Activated T-helper 9 cell treated with anti-CD3 and anti-CD28 coated beads, Interleukin-2, amount 50 U/mL, for 16 hours (primary cell): ENCODE measurements at regions not wholly inside any gene's neighbourhood (a gene's known extent, or its start where the extent isn't known, plus 50 kb on each side); places are given as distances from the start of the nearest gene placed in this dataset.

Source experiments
- DNase-seq: peaks from one replicate; pipeline ENCODE4 v3.0.0-alpha.2; 2020; ENCODE audit warnings: low read depth

GRCh38 chr3:107263269-107264021 is 113.8 kb upstream of the CCDC54 start:
- no peak for DNase-seq

GRCh38 chr3:107264888-107265287 is 112.4 kb upstream of the CCDC54 start:
- no peak for DNase-seq

GRCh38 chr3:107265526-107265925 is 111.7 kb upstream of the CCDC54 start:
- DNase-seq, result no peak

GRCh38 chr3:107268469-107268868 is 108.8 kb upstream of the CCDC54 start:
- DNase-seq, result no peak

GRCh38 chr3:107269136-107269535 is 108.1 kb upstream of the CCDC54 start:
- no peak for DNase-seq

GRCh38 chr3:107271787-107272387 is 105.4 kb upstream of the CCDC54 start:
- DNase-seq, result no peak

GRCh38 chr3:107272471-107272870 is 104.8 kb upstream of the CCDC54 start:
- no peak for DNase-seq

- no peak for DNase-seq
Measured at GRCh38 chr3:107272885-107273284, 104.4 kb upstream of the CCDC54 start.

- DNase-seq, result no peak
Measured at GRCh38 chr3:107273771-107274170, 103.5 kb upstream of the CCDC54 start.

- no peak for DNase-seq
Measured at GRCh38 chr3:107275511-107275910, 101.7 kb upstream of the CCDC54 start.

- DNase-seq, result no peak
Measured at GRCh38 chr3:107283948-107284347, 93.3 kb upstream of the CCDC54 start.

GRCh38 chr3:107284612-107285011 is 92.6 kb upstream of the CCDC54 start:
- no peak for DNase-seq

- no peak for DNase-seq
Measured at GRCh38 chr3:107285197-107285596, 92.0 kb upstream of the CCDC54 start.

GRCh38 chr3:107289354-107289753 is 87.9 kb upstream of the CCDC54 start:
- DNase-seq, result no peak

GRCh38 chr3:107294117-107294516 is 83.1 kb upstream of the CCDC54 start:
- no peak for DNase-seq

- no peak for DNase-seq
Measured at GRCh38 chr3:107297597-107297996, 79.6 kb upstream of the CCDC54 start.

- DNase-seq, result no peak
Measured at GRCh38 chr3:107307205-107307604, 70.0 kb upstream of the CCDC54 start.

GRCh38 chr3:107308716-107309115 is 68.5 kb upstream of the CCDC54 start:
- DNase-seq, result no peak

- no peak for DNase-seq
Measured at GRCh38 chr3:107309312-107309711, 67.9 kb upstream of the CCDC54 start.

- DNase-seq, result no peak
Measured at GRCh38 chr3:107313711-107314110, 63.5 kb upstream of the CCDC54 start.

GRCh38 chr3:107315141-107315540 is 62.1 kb upstream of the CCDC54 start:
- no peak for DNase-seq

- no peak for DNase-seq
Measured at GRCh38 chr3:107323723-107324122, 53.5 kb upstream of the CCDC54 start.

- no peak for DNase-seq
Measured at GRCh38 chr3:107325446-107325845, 51.8 kb upstream of the CCDC54 start.
